GM23338 (cell line): ENCODE measurements at regions not wholly inside any gene's neighbourhood (a gene's known extent, or its start where the extent isn't known, plus 50 kb on each side); places are given as distances from the start of the nearest gene placed in this dataset.

Experiments used
- ATAC-seq: fragments of 200-7000 bp; cut with Tn5 transposase; 3 replicates; pipeline ENCODE4 v1.9.1; 2020
- DNase-seq: peaks from one replicate; pipeline ENCODE4 v3.0.0-alpha.2; 2015; ENCODE audit warnings: low spot score
- H2AFZ ChIP-seq: fragments of 200-600 bp; sonication (generic); 2 replicates; pipeline ENCODE4 v1.8.0; 2016; ENCODE audit warnings: antibody characterized with exemption, mild to moderate bottlenecking, moderate library complexity
- H3F3A ChIP-seq: fragments of 200-600 bp; sonication (generic); replicated peaks from 2 replicates; pipeline ENCODE4 v1.8.0; 2017; ENCODE audit warnings: antibody characterized with exemption, mixed run types, low read depth
- H3K27ac ChIP-seq: fragments of 200-600 bp; sonication (generic); 2 replicates; pipeline ENCODE4 v1.6.1; 2016; ENCODE audit warnings: low read depth
- H3K27me3 ChIP-seq: fragments of 200-600 bp; sonication (generic); 2 replicates; pipeline ENCODE4 v1.8.0; 2016; ENCODE audit warnings: mild to moderate bottlenecking, mixed run types, moderate library complexity; ENCODE audit not compliant: insufficient read depth
- H3K36me3 ChIP-seq: fragments of 200-600 bp; sonication (generic); 2 replicates; pipeline ENCODE4 v1.8.0; 2016; ENCODE audit warnings: mild to moderate bottlenecking; ENCODE audit not compliant: insufficient read depth
- H3K4me1 ChIP-seq: fragments of 200-600 bp; sonication (generic); 2 replicates; pipeline ENCODE4 v1.8.0; 2016; ENCODE audit warnings: mild to moderate bottlenecking, moderate library complexity; ENCODE audit not compliant: insufficient read depth
- H3K4me2 ChIP-seq: fragments of 200-600 bp; sonication (generic); 2 replicates; pipeline ENCODE4 v1.7.1; 2017; ENCODE audit warnings: mixed run types
- H3K4me3 ChIP-seq: fragments of 200-600 bp; sonication (generic); 2 replicates; pipeline ENCODE4 v1.6.1; 2016; ENCODE audit warnings: mixed run types
- H3K79me2 ChIP-seq: fragments of 200-600 bp; sonication (generic); replicated peaks from 2 replicates; pipeline ENCODE4 v1.8.0; 2017; ENCODE audit warnings: mild to moderate bottlenecking; ENCODE audit not compliant: insufficient read depth
- H3K9me2 ChIP-seq: fragments of 200-600 bp; sonication (generic); 2 replicates; pipeline ENCODE4 v1.8.0; 2017; ENCODE audit not compliant: insufficient read depth
- H4K20me1 ChIP-seq: fragments of 200-600 bp; sonication (generic); replicated peaks from 2 replicates; pipeline ENCODE4 v1.8.0; 2017; ENCODE audit warnings: mild to moderate bottlenecking; ENCODE audit not compliant: insufficient read depth
- H3K27ac Mint-ChIP-seq: 2 replicates; pipeline ENCODE4 v1.8.0; 2020; ENCODE audit warnings: inconsistent platforms, mild to moderate bottlenecking, moderate library complexity, mixed read lengths
- H3K27me3 Mint-ChIP-seq: 3 replicates; pipeline ENCODE4 v1.8.0; 2022; ENCODE audit warnings: low read depth, mild to moderate bottlenecking, moderate library complexity, mixed read lengths, inconsistent platforms; ENCODE audit not compliant: insufficient read depth, poor library complexity
- H3K36me3 Mint-ChIP-seq: 3 replicates; pipeline ENCODE4 v1.8.0; 2021; ENCODE audit warnings: low read depth, mild to moderate bottlenecking, inconsistent platforms, moderate library complexity, mixed read lengths
- H3K4me1 Mint-ChIP-seq: 3 replicates; pipeline ENCODE4 v1.8.0; 2020; ENCODE audit warnings: mild to moderate bottlenecking, inconsistent platforms, mixed read lengths
- H3K4me3 Mint-ChIP-seq: 3 replicates; pipeline ENCODE4 v1.8.0; 2021; ENCODE audit warnings: moderate library complexity, mild to moderate bottlenecking, inconsistent platforms, mixed read lengths
- H3K9me3 Mint-ChIP-seq: 3 replicates; pipeline ENCODE4 v1.8.0; 2020; ENCODE audit warnings: moderate library complexity, mild to moderate bottlenecking, inconsistent platforms, mixed read lengths
- CREB1 ChIP-seq: fragments of 250-450 bp; sonication (Bioruptor Pico); IDR thresholded peaks from 2 replicates; pipeline ENCODE4 v1.5.0; 2020; ENCODE audit warnings: low read depth, mild to moderate bottlenecking, moderate library complexity
- EZH2 ChIP-seq: fragments of 200-600 bp; sonication (generic); IDR thresholded peaks from one replicate; pipeline ENCODE4 v1.8.0; 2017; ENCODE audit warnings: antibody characterized with exemption, mild to moderate bottlenecking, low read depth; ENCODE audit not compliant: unreplicated experiment
- JUNB ChIP-seq: IDR thresholded peaks from one replicate; pipeline ENCODE4 v1.6.1; 2016; ENCODE audit warnings: antibody characterized with exemption; ENCODE audit not compliant: unreplicated experiment
- NANOG ChIP-seq: IDR thresholded peaks from 2 replicates; pipeline ENCODE4 v1.6.1; 2016; ENCODE audit warnings: antibody characterized with exemption, borderline replicate concordance
- POLR2AphosphoS5 ChIP-seq: IDR thresholded peaks from 2 replicates; pipeline ENCODE4 v1.6.1; 2016; ENCODE audit warnings: antibody characterized with exemption, low read depth
- STAT1 ChIP-seq: IDR thresholded peaks from one replicate; pipeline ENCODE4 v1.6.1; 2016; ENCODE audit warnings: antibody characterized with exemption; ENCODE audit not compliant: unreplicated experiment
- ZNF114 ChIP-seq: fragments of 250-450 bp; sonication (Bioruptor Pico); IDR thresholded peaks from 2 replicates; pipeline ENCODE4 v1.5.0; 2020; ENCODE audit warnings: mild to moderate bottlenecking, moderate library complexity
- ZNF331 ChIP-seq: fragments of 250-450 bp; sonication (Bioruptor Pico); IDR thresholded peaks from 2 replicates; pipeline ENCODE4 v1.5.0; 2020; ENCODE audit warnings: low read depth, mild to moderate bottlenecking, moderate library complexity
- TF ChIP-seq, protein P1 (sequence below): fragments of 250-450 bp; sonication (Bioruptor Pico); IDR thresholded peaks from 2 replicates; pipeline ENCODE4 v1.5.0; 2020; ENCODE audit warnings: mild to moderate bottlenecking, moderate library complexity
- TF ChIP-seq, protein P2 (sequence below): IDR thresholded peaks from one replicate; pipeline ENCODE4 v1.6.1; 2018; ENCODE audit warnings: antibody characterized with exemption; ENCODE audit not compliant: unreplicated experiment
- TF ChIP-seq, protein P3 (sequence below), 2 experiments: fragments of 200-600 bp in 1 of 2; sonication (generic) in 1 of 2; conservative IDR thresholded peaks; 2 replicates each; pipeline versions ENCODE4 v1.5.1 to v1.6.1; 2016 to 2017; ENCODE audit warnings: antibody characterized with exemption in 2 of 2, low read depth in 2 of 2, mild to moderate bottlenecking in 2 of 2, moderate library complexity in 1 of 2
- TF ChIP-seq, protein P4 (sequence below): IDR thresholded peaks from 2 replicates; pipeline ENCODE4 v1.6.1; 2016; ENCODE audit warnings: antibody characterized with exemption

DNA sequence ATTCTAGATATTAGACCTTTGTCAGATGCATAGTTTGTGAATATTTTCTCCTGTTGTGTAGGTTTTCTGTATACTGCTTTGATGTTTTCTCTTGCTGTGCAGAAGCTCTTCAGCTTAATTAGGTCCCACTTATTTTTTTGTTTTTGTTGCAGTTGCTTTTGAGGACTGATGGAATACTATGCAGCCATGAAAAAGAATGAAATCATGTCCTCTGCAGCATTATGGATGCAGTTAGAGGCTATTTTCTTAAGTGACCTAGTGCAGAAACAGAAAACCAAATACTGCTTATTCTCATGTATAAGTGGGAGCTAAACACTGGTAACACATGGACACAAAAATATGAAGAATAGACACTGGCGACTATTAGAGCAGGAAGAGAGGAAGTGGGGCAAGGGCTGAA is 155.0 kb upstream of the HNMT start (continued):
- TF ChIP-seq, protein P1, sequence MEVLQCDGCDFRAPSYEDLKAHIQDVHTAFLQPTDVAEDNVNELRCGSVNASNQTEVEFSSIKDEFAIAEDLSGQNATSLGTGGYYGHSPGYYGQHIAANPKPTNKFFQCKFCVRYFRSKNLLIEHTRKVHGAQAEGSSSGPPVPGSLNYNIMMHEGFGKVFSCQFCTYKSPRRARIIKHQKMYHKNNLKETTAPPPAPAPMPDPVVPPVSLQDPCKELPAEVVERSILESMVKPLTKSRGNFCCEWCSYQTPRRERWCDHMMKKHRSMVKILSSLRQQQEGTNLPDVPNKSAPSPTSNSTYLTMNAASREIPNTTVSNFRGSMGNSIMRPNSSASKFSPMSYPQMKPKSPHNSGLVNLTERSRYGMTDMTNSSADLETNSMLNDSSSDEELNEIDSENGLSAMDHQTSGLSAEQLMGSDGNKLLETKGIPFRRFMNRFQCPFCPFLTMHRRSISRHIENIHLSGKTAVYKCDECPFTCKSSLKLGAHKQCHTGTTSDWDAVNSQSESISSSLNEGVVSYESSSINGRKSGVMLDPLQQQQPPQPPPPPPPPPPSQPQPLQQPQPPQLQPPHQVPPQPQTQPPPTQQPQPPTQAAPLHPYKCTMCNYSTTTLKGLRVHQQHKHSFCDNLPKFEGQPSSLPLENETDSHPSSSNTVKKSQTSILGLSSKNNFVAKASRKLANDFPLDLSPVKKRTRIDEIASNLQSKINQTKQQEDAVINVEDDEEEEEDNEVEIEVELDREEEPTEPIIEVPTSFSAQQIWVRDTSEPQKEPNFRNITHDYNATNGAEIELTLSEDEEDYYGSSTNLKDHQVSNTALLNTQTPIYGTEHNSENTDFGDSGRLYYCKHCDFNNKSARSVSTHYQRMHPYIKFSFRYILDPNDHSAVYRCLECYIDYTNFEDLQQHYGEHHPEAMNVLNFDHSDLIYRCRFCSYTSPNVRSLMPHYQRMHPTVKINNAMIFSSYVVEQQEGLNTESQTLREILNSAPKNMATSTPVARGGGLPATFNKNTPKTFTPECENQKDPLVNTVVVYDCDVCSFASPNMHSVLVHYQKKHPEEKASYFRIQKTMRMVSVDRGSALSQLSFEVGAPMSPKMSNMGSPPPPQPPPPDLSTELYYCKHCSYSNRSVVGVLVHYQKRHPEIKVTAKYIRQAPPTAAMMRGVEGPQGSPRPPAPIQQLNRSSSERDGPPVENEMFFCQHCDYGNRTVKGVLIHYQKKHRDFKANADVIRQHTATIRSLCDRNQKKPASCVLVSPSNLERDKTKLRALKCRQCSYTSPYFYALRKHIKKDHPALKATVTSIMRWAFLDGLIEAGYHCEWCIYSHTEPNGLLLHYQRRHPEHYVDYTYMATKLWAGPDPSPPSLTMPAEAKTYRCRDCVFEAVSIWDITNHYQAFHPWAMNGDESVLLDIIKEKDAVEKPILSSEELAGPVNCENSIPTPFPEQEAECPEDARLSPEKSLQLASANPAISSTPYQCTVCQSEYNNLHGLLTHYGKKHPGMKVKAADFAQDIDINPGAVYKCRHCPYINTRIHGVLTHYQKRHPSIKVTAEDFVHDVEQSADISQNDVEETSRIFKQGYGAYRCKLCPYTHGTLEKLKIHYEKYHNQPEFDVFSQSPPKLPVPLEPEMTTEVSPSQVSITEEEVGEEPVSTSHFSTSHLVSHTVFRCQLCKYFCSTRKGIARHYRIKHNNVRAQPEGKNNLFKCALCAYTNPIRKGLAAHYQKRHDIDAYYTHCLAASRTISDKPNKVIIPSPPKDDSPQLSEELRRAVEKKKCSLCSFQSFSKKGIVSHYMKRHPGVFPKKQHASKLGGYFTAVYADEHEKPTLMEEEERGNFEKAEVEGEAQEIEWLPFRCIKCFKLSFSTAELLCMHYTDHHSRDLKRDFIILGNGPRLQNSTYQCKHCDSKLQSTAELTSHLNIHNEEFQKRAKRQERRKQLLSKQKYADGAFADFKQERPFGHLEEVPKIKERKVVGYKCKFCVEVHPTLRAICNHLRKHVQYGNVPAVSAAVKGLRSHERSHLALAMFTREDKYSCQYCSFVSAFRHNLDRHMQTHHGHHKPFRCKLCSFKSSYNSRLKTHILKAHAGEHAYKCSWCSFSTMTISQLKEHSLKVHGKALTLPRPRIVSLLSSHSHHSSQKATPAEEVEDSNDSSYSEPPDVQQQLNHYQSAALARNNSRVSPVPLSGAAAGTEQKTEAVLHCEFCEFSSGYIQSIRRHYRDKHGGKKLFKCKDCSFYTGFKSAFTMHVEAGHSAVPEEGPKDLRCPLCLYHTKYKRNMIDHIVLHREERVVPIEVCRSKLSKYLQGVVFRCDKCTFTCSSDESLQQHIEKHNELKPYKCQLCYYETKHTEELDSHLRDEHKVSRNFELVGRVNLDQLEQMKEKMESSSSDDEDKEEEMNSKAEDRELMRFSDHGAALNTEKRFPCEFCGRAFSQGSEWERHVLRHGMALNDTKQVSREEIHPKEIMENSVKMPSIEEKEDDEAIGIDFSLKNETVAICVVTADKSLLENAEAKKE (CRISPR knock-in tag) = no peak
- TF ChIP-seq JUNB (no peak), CREB1 (CRISPR knock-in tag) (no peak)

DNA sequence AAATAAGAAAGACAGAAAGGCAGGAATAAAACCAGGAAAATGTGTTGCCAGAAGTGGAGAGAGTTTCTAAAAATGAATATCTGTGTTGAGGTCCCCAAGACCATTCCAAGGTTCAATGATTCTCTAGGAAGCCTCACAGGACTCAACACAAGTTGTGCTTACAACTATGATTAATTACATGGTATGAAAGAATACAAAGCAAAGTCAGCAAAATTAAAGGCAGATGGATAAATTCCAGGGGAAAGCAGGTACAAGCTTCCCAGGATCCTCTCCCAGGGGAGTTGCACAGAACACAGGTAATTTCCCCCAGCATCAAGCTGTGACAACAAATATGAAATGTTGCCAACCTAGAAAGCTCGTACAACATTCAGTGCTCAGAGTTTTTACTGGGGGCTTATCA is 154.4 kb upstream of the HNMT start:
- Histone ChIP-seq H3K4me1 (0 out of 2 replicates have a peak, but pooled peaks cover 9% of the 10 kb centered on the region), H4K20me1 (no peaks in the 10 kb centered on the region), H3K27ac (no peak overlapping the region), H3K4me3 (no peak overlapping the region), H3K36me3 (no peaks in the 10 kb centered on the region), H2AFZ (no peak overlapping the region), H3K4me2 (no peak overlapping the region), H3K9me2 (peaks cover 10% of the 10 kb centered on the region; the same call in 1 of the 2 replicates), H3K79me2 (no peaks in the 10 kb centered on the region), H3F3A (no peaks in the 10 kb centered on the region), H3K27me3 (no peaks in the 10 kb centered on the region)
- H3K36me3 Mint-ChIP-seq = no peaks in the 10 kb centered on the region
- ATAC-seq = no peak
- no peaks in the 10 kb centered on the region for H3K27me3 Mint-ChIP-seq
- peaks cover 5% of the 10 kb centered on the region; the same call in 2 of the 3 replicates for H3K9me3 Mint-ChIP-seq
- H3K4me3 Mint-ChIP-seq = no peak overlapping the region
- H3K27ac Mint-ChIP-seq = no peak overlapping the region
- H3K4me1 Mint-ChIP-seq = peaks cover 8% of the 10 kb centered on the region
- no peak for DNase-seq
- no peak for TF ChIP-seq ZNF331 (CRISPR knock-in tag)
- TF ChIP-seq, protein P2, sequence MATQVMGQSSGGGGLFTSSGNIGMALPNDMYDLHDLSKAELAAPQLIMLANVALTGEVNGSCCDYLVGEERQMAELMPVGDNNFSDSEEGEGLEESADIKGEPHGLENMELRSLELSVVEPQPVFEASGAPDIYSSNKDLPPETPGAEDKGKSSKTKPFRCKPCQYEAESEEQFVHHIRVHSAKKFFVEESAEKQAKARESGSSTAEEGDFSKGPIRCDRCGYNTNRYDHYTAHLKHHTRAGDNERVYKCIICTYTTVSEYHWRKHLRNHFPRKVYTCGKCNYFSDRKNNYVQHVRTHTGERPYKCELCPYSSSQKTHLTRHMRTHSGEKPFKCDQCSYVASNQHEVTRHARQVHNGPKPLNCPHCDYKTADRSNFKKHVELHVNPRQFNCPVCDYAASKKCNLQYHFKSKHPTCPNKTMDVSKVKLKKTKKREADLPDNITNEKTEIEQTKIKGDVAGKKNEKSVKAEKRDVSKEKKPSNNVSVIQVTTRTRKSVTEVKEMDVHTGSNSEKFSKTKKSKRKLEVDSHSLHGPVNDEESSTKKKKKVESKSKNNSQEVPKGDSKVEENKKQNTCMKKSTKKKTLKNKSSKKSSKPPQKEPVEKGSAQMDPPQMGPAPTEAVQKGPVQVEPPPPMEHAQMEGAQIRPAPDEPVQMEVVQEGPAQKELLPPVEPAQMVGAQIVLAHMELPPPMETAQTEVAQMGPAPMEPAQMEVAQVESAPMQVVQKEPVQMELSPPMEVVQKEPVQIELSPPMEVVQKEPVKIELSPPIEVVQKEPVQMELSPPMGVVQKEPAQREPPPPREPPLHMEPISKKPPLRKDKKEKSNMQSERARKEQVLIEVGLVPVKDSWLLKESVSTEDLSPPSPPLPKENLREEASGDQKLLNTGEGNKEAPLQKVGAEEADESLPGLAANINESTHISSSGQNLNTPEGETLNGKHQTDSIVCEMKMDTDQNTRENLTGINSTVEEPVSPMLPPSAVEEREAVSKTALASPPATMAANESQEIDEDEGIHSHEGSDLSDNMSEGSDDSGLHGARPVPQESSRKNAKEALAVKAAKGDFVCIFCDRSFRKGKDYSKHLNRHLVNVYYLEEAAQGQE = no peak
- no peak for TF ChIP-seq JUNB
- TF ChIP-seq, protein P3, sequence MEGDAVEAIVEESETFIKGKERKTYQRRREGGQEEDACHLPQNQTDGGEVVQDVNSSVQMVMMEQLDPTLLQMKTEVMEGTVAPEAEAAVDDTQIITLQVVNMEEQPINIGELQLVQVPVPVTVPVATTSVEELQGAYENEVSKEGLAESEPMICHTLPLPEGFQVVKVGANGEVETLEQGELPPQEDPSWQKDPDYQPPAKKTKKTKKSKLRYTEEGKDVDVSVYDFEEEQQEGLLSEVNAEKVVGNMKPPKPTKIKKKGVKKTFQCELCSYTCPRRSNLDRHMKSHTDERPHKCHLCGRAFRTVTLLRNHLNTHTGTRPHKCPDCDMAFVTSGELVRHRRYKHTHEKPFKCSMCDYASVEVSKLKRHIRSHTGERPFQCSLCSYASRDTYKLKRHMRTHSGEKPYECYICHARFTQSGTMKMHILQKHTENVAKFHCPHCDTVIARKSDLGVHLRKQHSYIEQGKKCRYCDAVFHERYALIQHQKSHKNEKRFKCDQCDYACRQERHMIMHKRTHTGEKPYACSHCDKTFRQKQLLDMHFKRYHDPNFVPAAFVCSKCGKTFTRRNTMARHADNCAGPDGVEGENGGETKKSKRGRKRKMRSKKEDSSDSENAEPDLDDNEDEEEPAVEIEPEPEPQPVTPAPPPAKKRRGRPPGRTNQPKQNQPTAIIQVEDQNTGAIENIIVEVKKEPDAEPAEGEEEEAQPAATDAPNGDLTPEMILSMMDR (conservative IDR thresholded peaks at IDR 0.05; ENCODE audit: low read depth in 2 of 2) = no peak
- TF ChIP-seq, protein P4, sequence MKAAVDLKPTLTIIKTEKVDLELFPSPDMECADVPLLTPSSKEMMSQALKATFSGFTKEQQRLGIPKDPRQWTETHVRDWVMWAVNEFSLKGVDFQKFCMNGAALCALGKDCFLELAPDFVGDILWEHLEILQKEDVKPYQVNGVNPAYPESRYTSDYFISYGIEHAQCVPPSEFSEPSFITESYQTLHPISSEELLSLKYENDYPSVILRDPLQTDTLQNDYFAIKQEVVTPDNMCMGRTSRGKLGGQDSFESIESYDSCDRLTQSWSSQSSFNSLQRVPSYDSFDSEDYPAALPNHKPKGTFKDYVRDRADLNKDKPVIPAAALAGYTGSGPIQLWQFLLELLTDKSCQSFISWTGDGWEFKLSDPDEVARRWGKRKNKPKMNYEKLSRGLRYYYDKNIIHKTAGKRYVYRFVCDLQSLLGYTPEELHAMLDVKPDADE = no peak
- TF ChIP-seq ZNF114 (CRISPR knock-in tag) = no peak
- TF ChIP-seq STAT1 = no peak
- no peak for TF ChIP-seq NANOG
- no peak for TF ChIP-seq POLR2AphosphoS5
- no peak for TF ChIP-seq EZH2
